GM12878 (cell line): ENCODE measurements at regions not wholly inside any gene's neighbourhood (a gene's known extent, or its start where the extent isn't known, plus 50 kb on each side); places are given as distances from the start of the nearest gene placed in this dataset.
"Not testable (repeated sequence)": the region's sequence is repeated elsewhere in the genome, so short reads cannot be mapped to it uniquely, and the experiment has no call there.

Experiments used
- BACH1 ChIP-seq: fragments of 450-650 bp; IDR thresholded peaks from 2 replicates; pipeline ENCODE4 v1.6.1; 2017; ENCODE audit warnings: mild to moderate bottlenecking, borderline replicate concordance
- CBX3 ChIP-seq: fragments of 200-600 bp; sonication (generic); IDR thresholded peaks from 2 replicates; pipeline ENCODE4 v1.6.1; 2016; ENCODE audit warnings: low read depth, borderline replicate concordance
- SUZ12 ChIP-seq: fragments of 200-600 bp; sonication (generic); IDR thresholded peaks from one replicate; pipeline ENCODE4 v1.6.1; 2018; ENCODE audit warnings: antibody characterized with exemption, mild to moderate bottlenecking; ENCODE audit not compliant: unreplicated experiment
- TAF1 ChIP-seq: IDR thresholded peaks from 2 replicates; pipeline ENCODE4 v1.6.1; 2011; ENCODE audit warnings: mild to moderate bottlenecking, low read depth, low read length, borderline replicate concordance
- TARDBP ChIP-seq: IDR thresholded peaks from 2 replicates; pipeline ENCODE4 v1.6.1; 2016; ENCODE audit warnings: borderline replicate concordance
- TF ChIP-seq, protein P1 (sequence below): IDR thresholded peaks from 2 replicates; pipeline ENCODE4 v1.6.1; 2011; ENCODE audit warnings: borderline replicate concordance, low read depth, mild to moderate bottlenecking, moderate library complexity, mixed read lengths, low read length; ENCODE audit not compliant: insufficient read depth; ENCODE audit errors: extremely low read length
- TF ChIP-seq, protein P2 (sequence below), 3 experiments: IDR thresholded peaks in 2 of 3; conservative IDR thresholded peaks in 1 of 3; 2 replicates each; pipeline ENCODE4 v1.5.1; 2011; ENCODE audit warnings: low read depth in 3 of 3, low read length in 3 of 3, mild to moderate bottlenecking in 3 of 3, control low read depth in 2 of 3, moderate library complexity in 2 of 3, inconsistent platforms in 1 of 3, mixed read lengths in 1 of 3; ENCODE audit not compliant: control insufficient read depth in 2 of 3, insufficient read depth in 1 of 3; ENCODE audit errors: extremely low read depth in 1 of 3

DNA sequence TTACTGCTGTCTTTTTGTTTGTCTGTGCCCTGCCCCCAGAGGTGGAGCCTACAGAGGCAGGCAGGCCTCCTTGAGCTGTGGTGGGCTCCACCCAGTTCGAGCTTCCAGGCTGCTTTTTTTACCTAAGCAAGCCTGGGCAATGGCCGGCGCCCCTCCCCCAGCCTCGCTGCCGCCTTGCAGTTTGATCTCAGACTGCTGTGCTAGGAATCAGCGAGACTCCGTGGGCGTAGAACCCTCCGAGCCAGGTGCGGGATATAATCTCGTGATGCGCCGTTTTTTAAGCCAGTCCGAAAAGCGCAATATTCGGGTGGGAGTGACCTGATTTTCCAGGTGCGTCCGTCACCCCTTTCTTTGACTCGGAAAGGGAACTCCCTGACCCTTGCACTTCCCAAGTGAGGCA lies 336.4 kb upstream of the CTSO start:
- TF ChIP-seq, protein P1, sequence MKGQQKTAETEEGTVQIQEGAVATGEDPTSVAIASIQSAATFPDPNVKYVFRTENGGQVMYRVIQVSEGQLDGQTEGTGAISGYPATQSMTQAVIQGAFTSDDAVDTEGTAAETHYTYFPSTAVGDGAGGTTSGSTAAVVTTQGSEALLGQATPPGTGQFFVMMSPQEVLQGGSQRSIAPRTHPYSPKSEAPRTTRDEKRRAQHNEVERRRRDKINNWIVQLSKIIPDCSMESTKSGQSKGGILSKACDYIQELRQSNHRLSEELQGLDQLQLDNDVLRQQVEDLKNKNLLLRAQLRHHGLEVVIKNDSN = not testable (repeated sequence)
- TF ChIP-seq CBX3, TAF1, TARDBP, BACH1, SUZ12: not testable (repeated sequence)
- TF ChIP-seq, protein P2, sequence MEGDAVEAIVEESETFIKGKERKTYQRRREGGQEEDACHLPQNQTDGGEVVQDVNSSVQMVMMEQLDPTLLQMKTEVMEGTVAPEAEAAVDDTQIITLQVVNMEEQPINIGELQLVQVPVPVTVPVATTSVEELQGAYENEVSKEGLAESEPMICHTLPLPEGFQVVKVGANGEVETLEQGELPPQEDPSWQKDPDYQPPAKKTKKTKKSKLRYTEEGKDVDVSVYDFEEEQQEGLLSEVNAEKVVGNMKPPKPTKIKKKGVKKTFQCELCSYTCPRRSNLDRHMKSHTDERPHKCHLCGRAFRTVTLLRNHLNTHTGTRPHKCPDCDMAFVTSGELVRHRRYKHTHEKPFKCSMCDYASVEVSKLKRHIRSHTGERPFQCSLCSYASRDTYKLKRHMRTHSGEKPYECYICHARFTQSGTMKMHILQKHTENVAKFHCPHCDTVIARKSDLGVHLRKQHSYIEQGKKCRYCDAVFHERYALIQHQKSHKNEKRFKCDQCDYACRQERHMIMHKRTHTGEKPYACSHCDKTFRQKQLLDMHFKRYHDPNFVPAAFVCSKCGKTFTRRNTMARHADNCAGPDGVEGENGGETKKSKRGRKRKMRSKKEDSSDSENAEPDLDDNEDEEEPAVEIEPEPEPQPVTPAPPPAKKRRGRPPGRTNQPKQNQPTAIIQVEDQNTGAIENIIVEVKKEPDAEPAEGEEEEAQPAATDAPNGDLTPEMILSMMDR (IDR thresholded peaks at IDR 0.05 in 2 of 3, conservative IDR thresholded peaks at IDR 0.05 in 1 of 3; ENCODE audit: control insufficient read depth in 2 of 3, extremely low read depth in 1 of 3, insufficient read depth in 1 of 3, low read depth in 3 of 3, low read length in 3 of 3) = not testable (repeated sequence)
